Astrocyte of the hippocampus (primary cell): ENCODE measurements at regions not wholly inside any gene's neighbourhood (a gene's known extent, or its start where the extent isn't known, plus 50 kb on each side); places are given as distances from the start of the nearest gene placed in this dataset.

Source experiments
- DNase-seq: peaks from one replicate; pipeline ENCODE4 v3.0.0; 2011; ENCODE audit warnings: low read depth, low spot score

DNA sequence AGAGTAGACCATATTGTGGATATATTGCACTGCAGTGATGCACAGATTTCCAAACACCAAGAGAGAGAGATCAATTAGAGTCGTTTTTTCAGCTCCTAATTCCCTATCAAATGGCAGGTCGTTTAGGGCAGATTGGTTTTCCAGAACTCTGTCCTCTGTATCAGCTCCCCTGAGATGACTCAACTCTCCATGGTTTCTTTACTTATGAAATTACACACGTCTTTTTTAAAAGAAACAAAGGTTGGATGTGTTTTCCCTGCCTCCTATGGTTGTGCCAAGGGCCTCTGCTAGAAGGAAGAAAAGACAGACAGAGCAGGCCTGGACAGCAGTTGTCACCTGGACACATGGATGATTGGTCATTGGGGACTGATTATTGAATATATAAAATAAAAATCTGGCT lies 478.1 kb upstream of the NBEA start:
- DNase-seq = no peak

DNA sequence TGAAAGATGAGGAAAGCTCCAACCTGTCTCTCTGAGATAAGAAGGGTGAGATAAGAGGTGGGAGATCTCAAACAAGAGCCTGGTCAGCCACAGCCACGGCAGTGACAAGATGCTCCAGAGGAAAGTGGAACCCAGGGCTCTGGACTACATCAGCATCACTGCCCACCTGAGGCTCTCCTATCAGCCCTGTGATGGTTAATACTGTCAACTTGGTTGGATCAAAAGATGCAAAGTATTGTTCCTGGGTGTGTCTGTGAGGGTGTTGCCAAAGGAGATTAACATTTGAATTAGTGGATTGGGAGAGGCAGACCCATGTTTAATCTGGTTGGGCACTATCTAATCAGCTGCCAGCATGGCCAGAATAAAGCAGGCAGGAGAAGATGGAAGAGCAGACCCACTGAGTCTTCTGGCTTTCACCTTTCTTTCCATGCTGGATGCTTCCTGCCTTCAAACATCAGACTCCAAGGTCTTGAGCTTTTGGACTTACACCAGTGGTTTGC lies 476.6 kb upstream of the NBEA start:
- DNase-seq = no peak

DNA sequence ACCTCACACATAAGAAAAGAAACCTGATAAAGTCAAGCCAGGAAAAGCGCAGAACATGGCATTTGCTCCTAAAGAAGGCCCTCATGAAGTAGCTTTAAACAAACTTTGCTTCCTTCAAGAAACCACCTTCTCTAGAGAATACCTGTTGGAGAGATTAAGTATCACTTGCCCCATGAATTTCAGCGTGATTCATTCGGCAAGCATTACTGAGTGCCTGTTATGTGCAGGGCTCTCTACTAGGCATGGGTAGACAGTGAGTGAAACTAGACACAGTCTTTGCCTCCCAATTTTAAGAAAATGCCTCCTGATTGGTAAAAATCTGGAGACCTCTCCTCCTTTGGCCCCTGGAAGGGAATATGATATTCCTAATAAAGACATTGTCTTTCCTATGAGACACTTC lies 475.8 kb upstream of the NBEA start:
- no peak for DNase-seq

DNA sequence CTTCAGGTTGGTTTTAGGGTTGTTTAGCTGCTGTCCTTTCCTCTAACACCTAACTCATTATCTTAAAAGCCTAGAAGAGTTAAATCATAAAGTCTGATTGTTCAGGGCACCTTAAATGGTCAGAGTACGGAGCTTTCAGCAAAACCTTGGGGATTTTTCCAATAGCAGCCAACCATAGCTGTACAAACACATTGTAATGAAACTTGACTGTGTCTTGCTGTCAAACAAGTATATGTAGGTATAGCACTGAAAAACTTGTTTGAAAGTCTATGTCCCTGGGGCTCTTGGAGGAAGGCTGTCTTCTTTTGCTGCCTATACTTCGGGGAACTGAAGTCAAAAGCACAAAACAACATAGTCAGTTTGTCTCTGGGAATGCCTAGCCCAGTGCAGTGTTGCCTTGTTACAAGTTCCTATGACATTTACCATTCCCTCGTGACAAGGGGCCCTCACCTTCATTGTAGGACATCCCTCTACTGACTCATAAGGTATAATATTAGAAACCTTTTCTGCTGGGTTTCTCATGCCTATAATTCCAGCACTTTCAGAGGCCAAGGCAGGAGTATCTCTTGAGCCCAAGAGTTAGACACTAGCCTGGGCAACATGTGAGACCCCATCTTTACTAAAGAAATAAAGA lies 474.5 kb upstream of the NBEA start:
- no peak for DNase-seq

DNA sequence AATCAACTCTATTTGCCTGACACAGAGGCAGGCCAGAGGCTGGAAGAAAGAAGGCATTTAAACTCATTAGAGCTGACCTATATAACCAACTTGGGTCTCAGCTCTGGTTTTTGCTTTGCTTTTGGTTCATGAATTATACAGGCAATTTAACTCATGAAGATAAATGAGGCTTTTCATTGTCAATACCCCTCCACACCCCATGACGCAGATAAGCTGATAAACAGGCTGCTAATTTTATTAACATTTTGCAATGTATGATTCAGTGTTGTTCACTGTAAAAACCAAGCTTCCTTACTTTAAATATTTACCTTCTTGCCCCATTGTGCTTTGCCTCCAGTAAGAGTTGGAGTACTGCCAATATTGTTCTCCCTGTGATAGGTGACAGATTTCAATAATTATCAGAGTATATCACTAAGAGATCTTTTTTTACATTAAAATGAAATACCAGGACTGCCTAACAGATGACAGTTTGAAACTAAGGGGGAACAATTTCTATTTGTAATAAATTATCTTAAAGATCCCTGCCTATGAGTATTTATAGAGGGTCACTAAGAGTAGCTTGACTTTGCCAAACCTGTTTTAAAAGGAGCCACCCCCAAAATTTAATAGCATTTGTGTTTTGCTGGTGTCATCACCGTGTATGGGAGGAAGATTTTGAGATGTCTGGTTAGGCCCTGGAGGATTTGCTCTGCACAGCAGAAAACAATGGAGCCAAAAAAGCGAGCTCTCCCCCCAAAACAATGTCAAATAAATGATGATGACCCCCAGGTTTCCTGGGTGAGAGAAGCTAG lies 472.7 kb upstream of the NBEA start:
- peak; percentile 19 for DNase-seq

DNA sequence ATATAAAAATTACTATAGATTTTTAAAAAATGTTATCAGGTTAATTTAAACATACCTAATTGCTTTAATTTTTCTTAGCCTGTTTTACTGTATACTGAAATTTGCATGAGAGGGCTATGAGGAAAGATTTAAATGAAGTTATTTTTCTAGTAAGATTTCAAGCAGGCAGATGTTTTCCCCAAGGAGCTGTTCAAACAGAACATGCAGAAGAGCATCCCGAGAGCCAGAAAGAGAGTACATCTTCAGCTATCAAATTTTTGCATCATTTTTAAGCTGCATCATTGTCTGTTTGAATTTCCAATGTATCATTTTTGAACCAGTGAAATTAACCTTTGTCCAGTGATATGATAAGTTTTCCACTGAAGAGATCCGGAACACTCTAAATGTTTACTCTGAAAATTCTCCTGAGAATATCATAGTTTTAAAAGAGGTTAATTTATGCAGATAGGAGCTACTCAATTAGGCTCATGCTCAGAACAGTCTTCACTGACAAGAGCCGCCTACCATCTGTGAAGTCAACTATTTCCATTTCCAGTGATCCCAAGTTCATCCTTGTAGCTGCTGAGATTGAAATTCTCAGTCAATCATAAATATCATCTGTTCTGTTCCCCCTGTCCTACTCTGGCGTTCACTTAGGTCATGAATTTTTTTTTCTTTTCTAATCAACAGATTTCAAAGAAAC lies 467.7 kb upstream of the NBEA start:
- DNase-seq = no peak

DNA sequence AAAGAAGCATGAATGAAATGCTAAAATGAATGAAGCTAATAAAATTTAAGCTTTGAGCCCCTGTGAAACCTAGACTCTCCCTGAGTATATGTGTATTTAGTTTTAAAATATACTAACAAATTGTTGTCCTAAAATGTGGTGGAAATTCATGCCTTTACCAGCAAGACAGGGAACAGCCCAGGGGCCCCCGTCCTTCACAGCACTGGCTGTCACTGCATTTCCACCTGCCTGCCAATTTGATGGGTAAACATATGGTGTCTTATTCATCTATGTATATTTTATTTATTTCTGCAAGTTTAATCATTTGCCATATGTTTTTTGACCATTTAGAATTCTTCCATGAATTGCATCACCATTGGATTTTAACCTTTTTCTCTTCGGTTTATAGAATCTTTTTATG lies 463.7 kb upstream of the NBEA start:
- no peak for DNase-seq

DNA sequence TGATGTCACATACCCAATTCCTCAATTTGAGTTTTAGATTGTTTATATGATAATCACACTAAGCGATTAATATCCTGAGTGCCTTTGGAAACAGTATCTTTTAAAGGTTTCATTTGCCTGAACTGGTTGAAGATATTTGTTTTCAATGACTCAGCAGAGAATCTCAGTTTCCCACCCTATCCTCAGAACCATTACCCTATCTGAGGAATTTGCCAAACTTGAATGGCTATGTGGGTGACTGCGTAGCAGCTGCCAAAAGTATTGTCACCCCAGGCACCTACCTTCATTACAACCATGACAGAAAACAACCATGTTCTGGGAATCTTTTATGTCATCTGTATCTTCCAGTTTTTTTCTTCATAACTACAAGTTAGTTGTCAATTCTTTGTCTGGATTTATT lies 440.1 kb upstream of the NBEA start:
- no peak for DNase-seq

DNA sequence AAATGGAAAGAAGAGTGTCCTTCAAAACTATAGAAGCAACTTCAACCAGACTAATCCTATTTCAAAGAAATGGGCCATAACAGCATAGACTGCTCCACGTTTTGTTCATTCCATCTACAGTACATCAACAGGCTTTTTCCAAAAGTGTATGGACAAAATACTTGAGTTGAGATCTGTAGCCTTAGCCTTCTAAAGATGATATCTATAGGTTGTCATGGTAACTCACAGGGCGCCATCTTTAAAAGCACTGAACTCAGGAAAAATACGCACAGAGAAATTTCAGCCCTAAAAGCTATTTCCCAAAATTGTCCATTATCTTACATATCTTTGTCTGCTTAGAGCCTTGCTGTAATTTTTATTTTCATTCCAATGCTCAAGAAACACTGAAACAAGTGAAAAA lies 439.4 kb upstream of the NBEA start:
- DNase-seq = no peak

DNA sequence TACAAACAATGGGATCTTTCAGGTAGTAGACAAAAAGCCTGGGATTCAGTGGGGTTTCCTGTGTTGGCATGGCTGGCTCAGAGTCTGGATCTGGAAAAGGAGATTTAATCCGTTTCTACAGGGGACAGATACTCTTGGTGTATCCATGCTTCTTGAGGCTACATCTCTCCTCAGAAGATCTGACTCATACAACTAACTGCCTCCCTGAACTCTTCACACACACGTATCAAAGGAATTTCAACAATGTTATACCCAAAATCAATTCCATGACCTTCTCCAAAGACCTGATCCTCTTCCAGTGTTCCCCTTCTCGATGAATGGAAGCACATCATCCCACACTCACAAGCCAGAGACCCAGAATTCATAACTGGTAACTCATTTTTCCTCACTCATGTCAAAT lies 435.3 kb upstream of the NBEA start:
- DNase-seq = no peak

DNA sequence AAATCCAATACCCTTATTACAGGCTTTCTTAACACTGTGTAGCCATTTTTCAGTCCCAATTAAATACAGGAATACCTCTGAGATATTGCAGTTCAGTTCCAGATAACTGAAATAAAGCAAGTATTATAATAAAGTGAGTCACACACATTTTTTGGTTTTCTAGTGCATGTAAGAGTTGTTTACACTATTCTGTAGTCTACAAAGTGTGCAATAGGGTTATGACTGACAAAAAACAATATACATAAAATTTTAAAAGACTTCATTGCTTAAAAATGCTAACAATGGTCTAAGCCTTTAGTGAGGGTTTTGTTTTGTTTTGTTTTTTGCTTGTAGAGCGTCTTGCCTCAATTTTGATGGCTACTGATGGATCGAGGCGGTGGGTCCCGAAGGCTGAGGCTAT lies 434.4 kb upstream of the NBEA start:
- no peak for DNase-seq

DNA sequence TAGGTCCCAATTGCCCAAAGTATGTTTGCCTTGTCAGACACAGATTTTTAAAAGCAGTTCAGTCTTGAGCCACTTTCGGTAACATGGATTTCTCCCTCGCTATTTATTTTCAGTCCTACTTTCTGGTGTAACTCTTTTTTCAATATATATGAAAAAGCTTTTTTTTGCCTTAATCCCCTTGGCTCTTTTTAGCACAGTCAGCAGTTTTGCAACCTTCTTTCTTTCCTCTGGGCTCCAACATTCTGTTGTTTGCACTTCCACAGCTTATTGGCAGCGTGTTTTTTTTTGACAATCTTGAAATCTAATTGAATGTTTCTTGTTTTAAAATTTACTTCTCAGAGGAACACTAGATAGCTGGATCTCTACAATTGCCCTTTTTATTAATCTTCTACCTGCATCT lies 429.3 kb upstream of the NBEA start:
- no peak for DNase-seq

DNA sequence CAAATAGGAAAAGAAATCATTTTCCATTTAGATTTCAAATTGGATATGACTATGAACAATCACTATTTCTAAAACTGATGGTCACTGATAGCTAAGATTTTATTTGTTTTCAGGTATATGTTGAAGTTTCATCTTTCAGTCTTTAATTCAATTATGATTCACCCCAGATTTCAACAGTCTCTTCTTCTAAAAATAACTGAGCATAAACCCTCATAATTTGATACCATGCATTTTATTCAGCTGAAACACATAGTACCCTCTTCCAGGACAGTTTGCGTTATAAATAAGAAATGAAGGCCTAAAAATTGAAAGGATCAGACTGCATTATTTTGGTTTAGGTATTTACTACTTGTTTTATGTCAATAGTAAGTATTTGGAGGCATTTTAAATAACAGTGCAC lies 428.5 kb upstream of the NBEA start:
- DNase-seq = no peak

DNA sequence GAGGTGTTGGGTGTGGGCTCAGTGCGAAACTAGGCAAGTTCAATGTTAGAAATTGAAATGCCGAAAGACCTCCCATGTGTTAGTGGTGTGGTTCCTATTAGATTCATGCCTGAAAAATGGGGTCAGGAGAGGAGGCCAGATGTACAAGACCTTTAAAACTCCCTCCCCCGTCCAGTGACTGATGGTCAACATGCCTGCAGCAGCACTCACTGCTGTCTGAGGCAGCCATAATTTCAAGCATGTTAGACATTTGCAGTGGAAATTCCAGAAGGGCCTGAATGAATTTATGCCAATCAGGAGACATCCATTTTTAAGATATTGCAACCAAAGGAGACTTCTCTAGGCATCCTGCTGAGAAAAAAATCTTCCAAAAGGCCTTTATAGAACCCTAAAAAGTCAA lies 426.9 kb upstream of the NBEA start:
- DNase-seq = no peak

DNA sequence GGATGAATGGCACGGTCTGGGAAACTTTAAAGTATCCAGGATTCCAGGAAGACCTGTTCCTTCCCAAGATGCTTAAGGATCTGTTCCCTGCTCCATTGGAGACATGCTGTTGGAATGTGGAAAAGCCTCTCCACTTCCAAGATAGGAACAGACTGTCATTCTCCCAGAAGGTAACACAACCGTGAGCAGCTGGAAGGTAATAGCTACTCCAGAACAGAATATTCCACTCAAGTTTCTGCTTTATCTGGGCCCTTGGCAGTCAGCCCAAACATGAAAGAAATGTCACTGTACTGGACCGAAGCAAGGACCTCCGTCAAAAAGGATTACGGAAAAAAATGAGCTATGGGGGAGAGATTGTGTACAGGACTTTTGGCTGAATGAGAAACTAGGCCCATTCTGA lies 420.9 kb upstream of the NBEA start:
- DNase-seq = no peak

DNA sequence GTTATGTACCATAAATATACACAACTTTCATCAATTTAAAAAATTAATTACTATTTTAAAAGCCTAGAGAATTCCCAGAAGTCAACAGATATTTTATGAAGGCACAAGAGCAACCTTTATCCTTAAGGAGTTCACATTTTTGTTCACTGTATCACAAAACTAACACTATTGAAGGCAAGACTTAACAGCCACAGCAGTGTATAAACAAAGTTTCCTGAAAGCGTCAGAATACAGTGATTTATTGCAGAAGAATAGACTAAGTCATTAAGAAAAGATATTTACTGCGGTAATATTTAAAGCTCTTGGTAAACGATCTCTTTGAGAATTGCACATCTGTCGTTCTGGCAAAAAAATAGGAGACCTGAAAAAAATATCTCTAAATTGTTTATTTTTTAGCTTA lies 419.3 kb upstream of the NBEA start:
- DNase-seq = peak; percentile 4

DNA sequence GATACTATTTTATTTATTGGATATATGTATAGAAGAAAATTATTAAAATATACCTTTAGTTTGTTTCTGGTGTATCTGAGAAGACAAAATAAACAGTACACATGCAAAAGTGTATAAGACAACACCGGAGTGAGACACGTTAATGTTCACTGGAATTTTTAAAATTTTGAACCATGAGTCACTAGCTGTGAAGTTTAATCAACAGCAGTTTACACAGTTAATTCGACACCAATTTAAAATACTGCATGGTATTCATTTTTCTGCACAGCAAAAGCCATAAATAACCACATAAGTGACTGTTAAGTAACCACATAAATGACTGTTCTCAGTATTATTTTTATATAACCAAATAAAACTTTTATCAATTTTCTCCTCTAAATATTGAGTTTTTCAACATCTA lies 418.7 kb upstream of the NBEA start:
- peak; percentile 22 for DNase-seq

DNA sequence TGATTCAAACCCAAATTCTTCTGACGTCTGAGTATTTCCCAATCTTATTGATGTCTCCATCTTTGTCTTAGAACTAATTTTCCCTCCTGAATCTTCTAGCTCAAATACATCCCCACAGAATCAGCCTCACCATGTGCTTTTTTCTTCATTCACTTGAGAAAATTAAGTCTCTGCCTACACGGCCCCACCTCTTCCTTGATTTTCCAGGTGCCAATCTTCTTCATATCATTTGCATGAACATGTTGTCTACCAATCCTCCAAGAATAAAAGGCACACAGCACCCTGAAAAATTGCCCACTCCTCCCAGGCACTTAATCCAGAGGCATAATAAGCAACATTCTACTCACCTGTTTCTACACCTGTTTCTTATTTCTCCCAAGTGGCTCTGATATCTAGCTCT lies 408.1 kb upstream of the NBEA start:
- DNase-seq = no peak

DNA sequence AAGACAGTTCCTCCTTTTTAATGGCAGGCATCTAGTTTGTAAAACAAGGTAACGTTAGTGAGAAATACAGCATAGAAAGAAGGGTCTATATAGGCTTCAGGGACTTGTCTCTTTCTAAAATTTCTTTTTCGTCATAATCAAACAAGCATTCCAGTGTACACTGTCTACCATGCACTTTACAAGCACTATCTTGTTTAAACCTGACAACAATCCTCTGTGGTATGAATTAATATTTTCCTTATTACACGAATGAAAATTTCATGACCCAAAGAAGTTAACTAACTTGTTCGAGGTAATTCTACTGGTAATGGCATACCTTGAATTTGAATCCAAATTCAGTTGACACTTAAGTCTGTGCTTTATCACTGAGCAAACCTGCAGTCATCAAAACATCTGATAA lies 399.7 kb upstream of the NBEA start:
- no peak for DNase-seq

DNA sequence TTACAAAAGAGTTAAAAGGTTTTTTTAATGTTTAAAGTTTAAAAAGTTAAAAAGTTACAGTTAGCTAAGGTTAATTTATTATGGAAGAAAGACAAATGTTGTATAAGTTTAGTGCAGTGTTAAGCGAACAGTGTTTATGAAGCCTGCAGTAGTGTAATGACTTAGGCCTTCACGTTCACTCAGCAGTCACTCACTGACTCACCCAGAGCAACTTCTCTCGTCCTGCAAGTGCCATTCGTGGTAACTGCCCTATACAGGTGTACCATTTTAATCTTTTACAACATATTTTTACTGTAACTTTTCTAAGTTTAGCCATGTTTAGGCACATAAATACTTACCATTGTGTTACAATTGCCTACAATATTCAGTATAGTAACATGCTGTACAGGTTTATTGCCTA lies 398.2 kb upstream of the NBEA start:
- no peak for DNase-seq

DNA sequence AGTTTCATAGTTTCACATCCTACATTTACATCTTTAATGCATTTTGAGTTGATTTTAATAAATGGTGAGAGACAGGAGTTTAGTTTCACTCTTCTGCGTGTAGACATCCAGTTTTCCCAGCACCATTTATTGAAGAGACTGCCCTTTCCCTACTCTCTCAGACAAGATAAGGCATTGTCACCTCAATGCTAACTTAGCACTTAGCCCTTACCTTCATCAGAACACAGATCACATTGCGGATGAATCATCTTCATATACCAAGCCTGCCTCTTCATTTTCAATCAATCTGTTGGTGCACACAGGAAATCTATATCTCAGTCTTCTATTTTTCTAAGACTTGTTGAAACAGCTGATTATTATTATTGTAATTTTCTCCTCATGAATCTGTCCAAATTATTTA lies 396.6 kb upstream of the NBEA start:
- no peak for DNase-seq

DNA sequence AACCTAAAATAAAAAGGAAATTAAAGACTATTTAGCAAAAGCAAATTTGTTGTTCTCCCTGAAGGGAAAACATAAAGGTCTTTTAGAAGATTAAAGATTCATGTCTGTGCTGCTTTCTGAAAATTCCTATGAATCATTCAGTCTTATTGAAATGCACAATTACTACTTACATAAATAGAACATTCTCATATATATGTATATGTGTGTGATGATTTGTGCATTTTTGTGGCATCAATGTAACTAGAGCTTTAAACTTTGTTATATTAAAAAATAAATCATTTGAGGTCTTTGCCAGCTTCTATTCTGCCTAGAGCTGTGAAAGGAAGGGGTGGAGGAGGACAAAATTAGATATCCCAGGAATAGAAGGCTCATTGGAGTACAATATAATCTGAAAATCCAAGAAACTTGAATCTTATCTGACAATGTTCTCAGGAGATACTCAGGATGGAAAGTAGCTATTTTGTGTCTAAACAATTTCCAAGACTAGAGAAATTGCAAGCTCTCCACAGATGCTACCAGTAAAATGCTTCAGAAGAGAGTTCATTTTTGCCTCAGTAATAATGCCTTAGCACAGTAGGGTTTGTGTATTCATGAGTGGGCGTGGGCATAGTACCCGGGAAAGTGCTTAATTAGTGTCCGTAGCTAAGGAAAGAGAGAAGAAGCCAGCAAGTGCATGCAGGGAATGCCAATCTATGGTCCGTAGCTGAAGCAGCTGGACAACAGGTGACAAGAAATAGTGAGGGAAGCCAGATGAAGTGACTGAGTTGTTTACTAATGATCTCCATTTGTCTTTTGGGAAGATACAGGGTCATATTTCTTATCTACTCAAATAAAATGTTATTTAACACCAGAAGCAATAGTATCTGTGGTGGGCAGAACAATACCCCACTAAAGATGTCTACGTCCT lies 395.5 kb upstream of the NBEA start:
- DNase-seq = no peak
